ENCODE measurements at regions not wholly inside any gene's neighbourhood (a gene's known extent, or its start where the extent isn't known, plus 50 kb on each side); places are given as distances from the start of the nearest gene placed in this dataset.
"Not testable (repeated sequence)": the region's sequence is repeated elsewhere in the genome, so short reads cannot be mapped to it uniquely, and the experiment has no call there.

GRCh38 chr2:122651780-122652179 is 896.3 kb downstream of the TSN start:
- DNase-seq (ENCODE audit: low read depth): no peak

- DNase-seq (ENCODE audit: low read depth): no peak
These were observed 897.2 kb downstream of the TSN start for GRCh38 chr2:122652670-122653069.

GRCh38 chr2:122656403-122656802 is 901.0 kb downstream of the TSN start:
- no peak for DNase-seq (ENCODE audit: low read depth)

GRCh38 chr2:122660786-122661634 is 905.6 kb downstream of the TSN start:
- no peak for DNase-seq (ENCODE audit: low read depth)

- DNase-seq (ENCODE audit: low read depth): no peak
These were observed 908.2 kb downstream of the TSN start for GRCh38 chr2:122663620-122664019.

- DNase-seq (ENCODE audit: low read depth): no peak
These were observed 914.2 kb downstream of the TSN start for GRCh38 chr2:122669627-122670026.

GRCh38 chr2:122670897-122671296 is 915.4 kb downstream of the TSN start:
- no peak for DNase-seq (ENCODE audit: low read depth)

GRCh38 chr2:122680662-122681061 is 925.2 kb downstream of the TSN start:
- DNase-seq (ENCODE audit: low read depth): no peak

- DNase-seq (ENCODE audit: low read depth): no peak
These were observed 926.2 kb downstream of the TSN start for GRCh38 chr2:122681626-122682025.

GRCh38 chr2:122682356-122682755 is 926.9 kb downstream of the TSN start:
- no peak for DNase-seq (ENCODE audit: low read depth)

- no peak for DNase-seq (ENCODE audit: low read depth)
These were observed 927.6 kb downstream of the TSN start for GRCh38 chr2:122683018-122683417.

- no peak for DNase-seq (ENCODE audit: low read depth)
These were observed 937.1 kb downstream of the TSN start for GRCh38 chr2:122692400-122693083.

GRCh38 chr2:122697415-122697814 is 942.0 kb downstream of the TSN start:
- DNase-seq (ENCODE audit: low read depth): no peak

- DNase-seq (ENCODE audit: low read depth): no peak
These were observed 948.2 kb downstream of the TSN start for GRCh38 chr2:122703676-122704075.

GRCh38 chr2:122704109-122704563 is 948.7 kb downstream of the TSN start:
- no peak for DNase-seq (ENCODE audit: low read depth)

GRCh38 chr2:122705746-122706145 is 950.3 kb downstream of the TSN start:
- DNase-seq (ENCODE audit: low read depth): no peak

- DNase-seq (ENCODE audit: low read depth): no peak
These were observed 951.3 kb downstream of the TSN start for GRCh38 chr2:122706757-122707223.

GRCh38 chr2:122707224-122707824 is 951.9 kb downstream of the TSN start:
- no peak for DNase-seq (ENCODE audit: low read depth)

GRCh38 chr2:122710049-122710448 is 954.6 kb downstream of the TSN start:
- DNase-seq (ENCODE audit: low read depth): no peak

- DNase-seq (ENCODE audit: low read depth): no peak
These were observed 958.3 kb downstream of the TSN start for GRCh38 chr2:122713800-122714199.

- not testable (repeated sequence) for DNase-seq (ENCODE audit: low read depth)
These were observed 965.4 kb downstream of the TSN start for GRCh38 chr2:122720822-122721221.

GRCh38 chr2:122734766-122735424 is 979.4 kb downstream of the TSN start:
- no peak for DNase-seq (ENCODE audit: low read depth)

Data from stimulated activated CD8-positive, alpha-beta memory T cell treated with anti-CD3 and anti-CD28 coated beads, Interleukin-4, amount 100 ng/mL, for 24 hours (primary cell).